AG09309 (cell line): ENCODE measurements at regions not wholly inside any gene's neighbourhood (a gene's known extent, or its start where the extent isn't known, plus 50 kb on each side); places are given as distances from the start of the nearest gene placed in this dataset.
"Not testable (repeated sequence)": the region's sequence is repeated elsewhere in the genome, so short reads cannot be mapped to it uniquely, and the experiment has no call there.

Experiments used
- DNase-seq: peaks from one replicate; pipeline ENCODE4 v3.0.0-alpha.2; 2010; ENCODE audit warnings: low read depth
- H3K4me3 ChIP-seq: 2 replicates; pipeline ENCODE4 v1.5.1; 2011; ENCODE audit warnings: mild to moderate bottlenecking, low read depth, low read length, moderate library complexity; ENCODE audit not compliant: control insufficient read depth
- TF ChIP-seq, protein P1 (sequence below): IDR thresholded peaks from 2 replicates; pipeline ENCODE4 v1.5.1; 2011; ENCODE audit warnings: mild to moderate bottlenecking, low read depth, low read length, inconsistent platforms; ENCODE audit not compliant: insufficient read depth, control insufficient read depth; ENCODE audit errors: missing control alignments

DNA sequence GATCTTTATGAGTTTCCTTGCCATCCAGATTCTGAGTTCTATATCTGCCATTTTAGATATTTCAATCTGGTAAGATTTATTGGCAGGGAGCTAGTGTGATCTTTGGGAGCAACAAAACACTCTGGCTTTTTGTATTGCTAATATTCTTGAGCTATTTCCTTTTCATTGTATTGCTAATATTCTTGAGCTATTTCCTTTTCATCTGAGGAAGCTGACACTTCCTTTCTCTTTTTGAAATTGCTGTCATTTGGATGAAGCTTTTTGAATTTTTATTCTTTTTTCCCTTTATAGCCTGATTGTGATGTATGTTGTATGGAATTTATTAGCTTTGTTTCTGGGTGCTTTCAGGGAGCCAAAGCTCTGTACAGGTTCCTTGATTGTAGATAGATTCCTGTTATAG lies 873.5 kb upstream of the ATXN8OS start:
- no peak overlapping the region for H3K4me3 ChIP-seq
- TF ChIP-seq, protein P1, sequence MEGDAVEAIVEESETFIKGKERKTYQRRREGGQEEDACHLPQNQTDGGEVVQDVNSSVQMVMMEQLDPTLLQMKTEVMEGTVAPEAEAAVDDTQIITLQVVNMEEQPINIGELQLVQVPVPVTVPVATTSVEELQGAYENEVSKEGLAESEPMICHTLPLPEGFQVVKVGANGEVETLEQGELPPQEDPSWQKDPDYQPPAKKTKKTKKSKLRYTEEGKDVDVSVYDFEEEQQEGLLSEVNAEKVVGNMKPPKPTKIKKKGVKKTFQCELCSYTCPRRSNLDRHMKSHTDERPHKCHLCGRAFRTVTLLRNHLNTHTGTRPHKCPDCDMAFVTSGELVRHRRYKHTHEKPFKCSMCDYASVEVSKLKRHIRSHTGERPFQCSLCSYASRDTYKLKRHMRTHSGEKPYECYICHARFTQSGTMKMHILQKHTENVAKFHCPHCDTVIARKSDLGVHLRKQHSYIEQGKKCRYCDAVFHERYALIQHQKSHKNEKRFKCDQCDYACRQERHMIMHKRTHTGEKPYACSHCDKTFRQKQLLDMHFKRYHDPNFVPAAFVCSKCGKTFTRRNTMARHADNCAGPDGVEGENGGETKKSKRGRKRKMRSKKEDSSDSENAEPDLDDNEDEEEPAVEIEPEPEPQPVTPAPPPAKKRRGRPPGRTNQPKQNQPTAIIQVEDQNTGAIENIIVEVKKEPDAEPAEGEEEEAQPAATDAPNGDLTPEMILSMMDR = no peak
- DNase-seq = no peak

DNA sequence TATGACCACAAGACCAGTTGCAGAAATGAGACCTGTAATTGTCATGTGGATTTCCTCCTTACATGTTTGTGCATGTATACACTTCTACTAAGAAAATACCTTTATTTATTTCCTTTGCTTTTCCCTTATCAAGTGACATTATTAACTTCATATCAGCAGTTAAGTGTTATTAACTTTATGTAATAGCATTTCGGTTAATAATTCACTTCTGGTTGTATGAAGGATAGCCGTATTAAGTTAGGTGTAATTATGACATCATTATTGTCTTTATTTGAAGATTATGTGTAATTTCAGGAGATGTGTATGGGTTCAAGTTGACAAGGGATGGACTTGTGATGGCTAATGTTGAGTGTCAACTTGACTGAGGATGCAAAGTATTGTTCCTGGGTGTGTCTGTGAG lies 881.2 kb upstream of the ATXN8OS start:
- TF ChIP-seq, protein P1 = no peak
- no peak overlapping the region for H3K4me3 ChIP-seq
- no peak for DNase-seq

DNA sequence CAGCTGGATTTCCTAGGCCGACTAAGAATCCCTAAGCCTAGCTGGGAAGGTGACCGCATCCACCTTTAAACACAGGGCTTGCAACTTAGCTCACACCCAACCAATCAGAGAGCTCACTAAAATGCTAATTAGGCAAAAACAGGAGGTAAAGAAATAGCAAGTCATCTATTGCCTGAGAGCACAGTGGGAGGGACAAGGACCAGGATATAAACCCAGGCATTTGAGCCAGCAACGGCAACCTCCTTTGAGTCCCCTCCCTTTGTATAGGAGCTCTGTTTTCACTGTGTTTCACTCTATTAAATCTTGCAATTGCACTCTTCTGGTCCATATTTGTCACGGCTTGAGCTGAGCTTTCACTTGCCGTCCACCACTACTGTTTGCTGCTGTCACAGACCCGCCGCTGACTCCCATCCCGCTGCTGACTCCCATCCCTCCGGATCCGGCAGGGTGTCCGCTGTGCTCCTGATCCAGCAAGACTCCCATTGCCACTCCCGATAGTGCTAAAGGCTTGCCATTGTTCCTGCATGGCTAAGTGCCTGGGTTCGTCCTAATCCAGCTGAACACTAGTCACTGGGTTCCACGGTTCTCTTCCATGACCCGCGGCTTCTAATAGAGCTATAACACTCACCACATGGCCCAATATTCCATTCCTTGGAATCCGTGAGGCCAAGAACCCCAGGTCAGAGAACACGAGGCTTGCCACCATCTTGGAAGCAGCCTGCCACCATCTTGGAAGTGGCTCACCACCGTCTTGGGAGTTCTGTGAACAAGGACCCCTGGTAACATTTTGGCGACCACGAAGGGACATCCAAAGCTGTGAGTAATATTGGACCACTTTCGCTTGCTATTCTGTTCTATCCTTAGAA lies 885.8 kb upstream of the ATXN8OS start:
- DNase-seq, H3K4me3 ChIP-seq: not testable (repeated sequence)

DNA sequence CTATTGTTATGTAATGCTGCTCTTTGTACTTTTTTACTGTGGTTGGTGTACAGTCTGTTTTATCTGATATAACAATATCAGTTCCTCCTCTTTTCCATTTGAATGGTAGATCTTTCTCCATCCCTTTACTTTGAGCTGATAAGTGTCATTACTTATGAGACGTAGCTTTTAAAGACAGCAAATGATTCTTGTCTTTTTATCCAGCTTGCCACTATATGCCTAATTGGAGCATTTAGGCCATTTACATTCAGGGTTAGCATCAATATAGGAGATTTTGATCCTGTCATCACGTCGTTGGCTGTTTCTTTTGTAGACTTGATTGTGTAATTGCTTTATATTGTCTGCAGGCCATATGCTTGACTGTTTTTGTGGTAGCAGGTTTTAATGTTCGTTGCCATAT lies 894.2 kb upstream of the ATXN8OS start:
- DNase-seq = no peak
- H3K4me3 ChIP-seq = no peak overlapping the region
- TF ChIP-seq, protein P1 = no peak

DNA sequence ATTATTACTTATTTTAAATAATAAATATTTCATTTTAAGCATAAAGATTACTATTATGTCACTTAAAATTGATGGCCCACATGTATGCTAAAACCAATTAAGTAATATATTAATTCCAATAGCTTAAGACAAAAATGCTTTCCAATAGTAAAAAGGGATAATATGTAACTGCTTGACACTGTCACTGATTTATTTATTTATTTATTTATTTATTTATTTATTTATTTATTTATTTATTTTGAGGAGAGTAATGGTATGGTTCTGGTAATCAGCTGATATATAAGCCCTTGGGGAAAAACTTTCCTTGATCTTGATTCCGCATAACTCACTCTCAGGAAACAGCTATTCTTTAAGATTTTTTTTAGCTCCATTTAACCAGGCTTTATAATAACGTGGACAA lies 903.0 kb upstream of the ATXN8OS start:
- TF ChIP-seq, protein P1 = no peak
- H3K4me3 ChIP-seq = no peak overlapping the region
- DNase-seq = no peak

DNA sequence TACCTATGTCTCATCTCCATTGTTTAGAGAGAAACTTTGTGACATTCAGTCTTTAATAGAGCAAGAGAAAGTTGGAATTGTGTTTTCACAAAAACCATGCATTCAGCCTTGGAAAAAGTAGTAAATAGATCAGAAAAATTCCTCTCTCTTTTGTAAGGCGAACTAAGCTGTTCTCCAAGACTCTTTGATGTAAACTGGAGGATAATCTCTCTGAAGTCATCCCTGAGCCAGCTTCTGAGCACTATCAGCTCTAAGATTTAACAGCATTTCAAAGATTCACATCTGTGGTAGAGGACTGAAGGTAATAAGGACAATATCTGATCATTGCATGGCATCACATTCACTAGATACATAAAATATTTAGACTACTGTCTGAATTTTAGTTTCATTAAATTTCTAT lies 904.6 kb upstream of the ATXN8OS start:
- no peak for DNase-seq
- H3K4me3 ChIP-seq = no peak overlapping the region
- TF ChIP-seq, protein P1 = no peak

DNA sequence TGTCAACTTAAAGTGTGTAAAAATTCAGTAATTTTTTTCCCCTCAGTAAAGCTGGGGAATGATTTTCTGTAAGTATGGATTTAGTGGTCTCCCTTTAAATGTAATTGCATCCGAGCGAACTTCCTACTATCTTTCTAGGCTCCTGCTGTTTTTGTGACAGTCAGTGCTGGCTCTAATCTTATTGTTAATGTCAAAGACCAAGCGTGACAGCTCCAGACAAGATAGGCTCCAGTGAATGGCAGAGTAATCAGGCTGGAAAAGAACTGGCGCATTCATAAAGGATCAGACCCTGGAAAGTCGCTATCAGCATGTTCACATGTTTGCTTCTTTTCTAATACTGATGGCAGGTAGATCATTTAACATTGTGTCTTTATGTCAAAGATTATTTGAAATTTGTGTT lies 908.0 kb upstream of the ATXN8OS start:
- TF ChIP-seq, protein P1 = no peak
- H3K4me3 ChIP-seq = no peak overlapping the region
- DNase-seq = no peak
